CD4-positive, alpha-beta memory T cell (primary cell): ENCODE measurements at regions not wholly inside any gene's neighbourhood (a gene's known extent, or its start where the extent isn't known, plus 50 kb on each side); places are given as distances from the start of the nearest gene placed in this dataset.

Experiments used
- CTCF ChIA-PET: fragments of 350-600 bp; sonication (Branson Sonifier 250); formaldehyde crosslinking; loops from one replicate; lab custom pipeline; 2021; ENCODE audit warnings: inconsistent platforms; ENCODE audit not compliant: partially characterized antibody; lab: Charles Lee
- POLR2A ChIA-PET: fragments of 350-600 bp; sonication (Branson Sonifier 250); formaldehyde crosslinking; loops from one replicate; lab custom pipeline; 2021; ENCODE audit not compliant: partially characterized antibody; lab: Charles Lee
- DNase-seq, 5 donors: peaks; one replicate each; pipeline versions ENCODE4 v3.0.0 to v3.0.0-alpha.2; 2020 to 2022; ENCODE audit warnings: mixed read lengths in 1 of 5
- H3K27ac ChIP-seq: one replicate; pipeline ENCODE4 v1.7.0; 2013; ENCODE audit warnings: low read depth, low read length
- H3K27me3 ChIP-seq: 2 replicates; pipeline ENCODE4 v1.7.0; 2013; ENCODE audit warnings: mild to moderate bottlenecking, low read length, moderate library complexity; ENCODE audit not compliant: insufficient read depth
- H3K36me3 ChIP-seq: 2 replicates; pipeline ENCODE4 v1.7.0; 2013; ENCODE audit warnings: mild to moderate bottlenecking, low read length, moderate library complexity; ENCODE audit not compliant: insufficient read depth
- H3K4me1 ChIP-seq: 2 replicates; pipeline ENCODE4 v1.7.0; 2013; ENCODE audit warnings: mild to moderate bottlenecking, low read length, moderate library complexity; ENCODE audit not compliant: insufficient read depth
- H3K4me3 ChIP-seq, 2 donors: one replicate each; pipeline ENCODE4 v1.7.0; 2013; ENCODE audit warnings: low read length in 2 of 2, mild to moderate bottlenecking in 1 of 2
- H3K9me3 ChIP-seq, 2 donors: one replicate each; pipeline ENCODE4 v1.7.0; 2013; ENCODE audit warnings: low read length in 2 of 2, control low read depth in 1 of 2; ENCODE audit not compliant: control insufficient read depth in 1 of 2
- H3K27ac Mint-ChIP-seq, 7 donors: one replicate each; pipeline ENCODE4 v1.8.0; 2020 to 2021; ENCODE audit warnings: mixed read lengths in 7 of 7, mild to moderate bottlenecking in 6 of 7, inconsistent platforms in 3 of 7, moderate library complexity in 3 of 7
- H3K27me3 Mint-ChIP-seq, 2 donors: one replicate each; pipeline ENCODE4 v1.8.0; 2020 to 2021; ENCODE audit warnings: mixed read lengths in 2 of 2
- H3K36me3 Mint-ChIP-seq, 2 donors: one replicate each; pipeline ENCODE4 v1.8.0; 2020 to 2021; ENCODE audit warnings: mixed read lengths in 2 of 2, inconsistent platforms in 1 of 2, mild to moderate bottlenecking in 1 of 2
- H3K4me1 Mint-ChIP-seq, 4 donors: one replicate each; pipeline ENCODE4 v1.8.0; 2020 to 2021; ENCODE audit warnings: mixed read lengths in 4 of 4, mild to moderate bottlenecking in 1 of 4
- H3K4me3 Mint-ChIP-seq, 8 donors: one replicate each; pipeline ENCODE4 v1.8.0; 2020 to 2021; ENCODE audit warnings: mixed read lengths in 8 of 8, mild to moderate bottlenecking in 7 of 8, moderate library complexity in 6 of 8, inconsistent platforms in 3 of 8
- H3K9me3 Mint-ChIP-seq, 8 donors: one replicate each; pipeline ENCODE4 v1.8.0; 2020 to 2021; ENCODE audit warnings: mixed read lengths in 8 of 8, mild to moderate bottlenecking in 5 of 8, inconsistent platforms in 3 of 8, moderate library complexity in 1 of 8
- intact Hi-C: fragments of 100-400 bp; cut with micrococcal nuclease; formaldehyde crosslinking; loops from one replicate; pipeline ENCODE4 v1.15.1; 2023

DNA sequence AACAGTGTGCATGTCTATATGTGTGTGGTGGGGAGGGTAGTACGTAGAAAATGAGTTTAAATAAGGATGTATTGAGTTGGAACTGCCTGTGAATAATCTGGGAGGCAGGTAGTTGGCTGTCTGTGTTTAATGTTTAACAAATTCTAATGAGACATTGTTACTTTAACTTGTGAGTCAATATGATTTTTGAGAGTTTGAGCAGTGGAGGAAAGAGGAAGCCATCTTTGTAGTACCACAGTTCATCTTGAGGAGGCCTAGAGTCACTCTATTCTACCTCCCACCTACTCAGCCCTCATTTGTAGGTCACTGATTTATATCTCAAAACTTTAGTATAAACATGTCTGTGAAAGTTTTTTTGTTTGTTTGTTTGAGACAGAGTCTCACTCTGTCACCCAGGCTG, 129.9 kb upstream of the ITGB1 start:
- Mint-ChIP-seq H3K4me1 (peaks cover 44 to 78% (median 61%) of the 10 kb centered on the region in 4 donors), H3K27ac (peak overlapping the region; percentile 78 to 94 (median 87))
- POLR2A ChIA-PET = interaction anchor here (0.7 to 2.7 kb wide), 12 partner anchors 8 to 642 kb away, joined by 3 to 20 read pairs (median 4); partner anchors contain the start of gene CCDC7

DNA sequence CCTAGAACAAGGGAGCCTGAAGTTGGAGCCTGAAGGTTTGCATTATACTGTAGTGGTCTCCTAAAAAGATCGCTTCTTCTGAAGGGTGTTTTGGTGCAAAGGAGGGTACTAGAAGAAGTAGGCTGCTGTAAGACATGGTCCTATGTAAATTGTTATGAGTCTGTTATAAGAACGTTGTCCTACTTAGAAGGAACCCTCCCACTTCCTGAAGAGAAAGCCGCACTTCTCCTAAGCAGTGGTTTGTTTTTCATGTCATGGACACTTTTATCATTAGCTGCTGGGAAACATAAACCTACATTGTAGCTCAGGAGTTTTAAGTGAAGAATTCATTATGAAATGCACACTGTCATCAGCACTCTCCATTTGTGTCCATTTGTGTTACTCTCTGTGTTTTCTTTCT, 129.1 kb upstream of the ITGB1 start:
- no peaks in the 10 kb centered on the region for H3K9me3 ChIP-seq
- H3K36me3 Mint-ChIP-seq = peaks cover 43 to 62% of the 10 kb centered on the region in 2 donors
- H3K27ac ChIP-seq = peak overlapping the region; percentile 36
- POLR2A ChIA-PET = interaction anchor here (0.7 to 2.7 kb wide), 18 partner anchors 9 to 642 kb away, joined by 3 to 20 read pairs (median 4); partner anchors contain the start of gene CCDC7
- peaks cover 0 to 1% of the 10 kb centered on the region in 2 donors for H3K27me3 Mint-ChIP-seq
- H3K36me3 ChIP-seq = no peaks in the 10 kb centered on the region
- H3K4me1 ChIP-seq = peaks cover 52% of the 10 kb centered on the region
- H3K9me3 Mint-ChIP-seq = peaks cover 5 to 39% (median 21%) of the 10 kb centered on the region in 8 donors
- DNase-seq = peak in 4 of 5 donors; percentile 24 to 46 (median 38)
- no peaks in the 10 kb centered on the region for H3K27me3 ChIP-seq
- H3K27ac Mint-ChIP-seq = peak overlapping the region; percentile 78 to 94 (median 87)
- peak overlapping the region in 7 of 8 donors; percentile 14 to 77 (median 65) for H3K4me3 Mint-ChIP-seq
- CTCF ChIA-PET = interaction anchor here (1.1 to 1.3 kb wide), 2 partner anchors 9 to 13 kb away, joined by 3 read pairs; no protein-coding TSS in a partner anchor
- H3K4me1 Mint-ChIP-seq = peaks cover 42 to 81% (median 64%) of the 10 kb centered on the region in 4 donors
- H3K4me3 ChIP-seq = no peak overlapping the region
- intact Hi-C loops = loop anchor here (2.0 kb wide), 1 partner anchor 24 kb away; no protein-coding TSS in a partner anchor

More for the DNA sequence above, 129.9 kb upstream of the ITGB1 start:
- CTCF ChIA-PET = interaction anchor here (1.3 kb wide), 1 partner anchor 9 kb away, joined by 3 read pairs; no protein-coding TSS in a partner anchor
- Histone ChIP-seq H3K27me3 (no peaks in the 10 kb centered on the region), H3K4me3 (no peak overlapping the region), H3K9me3 (no peaks in the 10 kb centered on the region), H3K27ac (no peak overlapping the region), H3K4me1 (peaks cover 49% of the 10 kb centered on the region), H3K36me3 (no peaks in the 10 kb centered on the region)
- Mint-ChIP-seq H3K36me3 (peaks cover 43 to 66% of the 10 kb centered on the region in 2 donors), H3K27me3 (peaks cover 0 to 1% of the 10 kb centered on the region in 2 donors), H3K4me3 (peak overlapping the region in 7 of 8 donors; percentile 26 to 77 (median 65)), H3K9me3 (peaks cover 5 to 43% (median 21%) of the 10 kb centered on the region in 8 donors)
- intact Hi-C loops = loop anchor here (2.0 kb wide), 1 partner anchor 23 kb away; no protein-coding TSS in a partner anchor
- no peak for DNase-seq

DNA sequence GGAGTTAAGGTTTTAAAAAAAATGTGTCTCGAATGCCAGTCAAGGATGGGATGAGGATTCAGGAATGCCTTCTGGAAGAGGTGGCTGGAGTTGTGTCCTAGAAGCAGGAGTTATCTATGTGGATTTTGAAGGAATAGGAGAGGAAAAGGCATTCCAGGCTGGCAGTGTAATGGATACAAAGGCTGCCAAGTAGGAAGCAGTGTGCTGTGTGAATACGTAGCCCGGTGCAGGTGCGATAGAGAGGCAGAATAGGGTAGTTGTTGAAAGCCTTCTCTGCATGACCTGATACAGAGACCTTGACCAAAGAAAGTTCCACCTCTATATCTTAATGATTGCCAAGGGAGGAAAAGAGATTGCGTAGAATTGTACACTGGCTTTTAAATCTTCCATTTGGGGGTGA, 128.1 kb upstream of the ITGB1 start:
- ChIA-PET POLR2A (interaction anchor here (1.0 to 2.7 kb wide), 5 partner anchors 16 to 46 kb away, joined by 3 to 20 read pairs (median 12); no protein-coding TSS in a partner anchor), CTCF (interaction anchor here (1.1 kb wide), 1 partner anchor 14 kb away, joined by 3 read pairs; no protein-coding TSS in a partner anchor)
- H3K27me3 ChIP-seq = no peaks in the 10 kb centered on the region
- Mint-ChIP-seq H3K9me3 (peaks cover 5 to 38% (median 21%) of the 10 kb centered on the region in 8 donors), H3K4me1 (peaks cover 36 to 79% (median 62%) of the 10 kb centered on the region in 4 donors), H3K27me3 (peaks cover 0 to 1% of the 10 kb centered on the region in 2 donors), H3K4me3 (peak overlapping the region in 4 of 8 donors; percentile 18 to 77 (median 62)), H3K36me3 (peaks cover 41 to 61% of the 10 kb centered on the region in 2 donors), H3K27ac (peak overlapping the region in 5 of 7 donors; percentile 37 to 84 (median 49))
- no peak overlapping the region for H3K27ac ChIP-seq
- H3K4me1 ChIP-seq = peaks cover 52% of the 10 kb centered on the region
- H3K4me3 ChIP-seq = no peak overlapping the region
- intact Hi-C loops = loop anchor here (2.0 kb wide), 1 partner anchor 25 kb away; no protein-coding TSS in a partner anchor
- no peak for DNase-seq
- H3K9me3 ChIP-seq = no peaks in the 10 kb centered on the region
- H3K36me3 ChIP-seq = no peaks in the 10 kb centered on the region

DNA sequence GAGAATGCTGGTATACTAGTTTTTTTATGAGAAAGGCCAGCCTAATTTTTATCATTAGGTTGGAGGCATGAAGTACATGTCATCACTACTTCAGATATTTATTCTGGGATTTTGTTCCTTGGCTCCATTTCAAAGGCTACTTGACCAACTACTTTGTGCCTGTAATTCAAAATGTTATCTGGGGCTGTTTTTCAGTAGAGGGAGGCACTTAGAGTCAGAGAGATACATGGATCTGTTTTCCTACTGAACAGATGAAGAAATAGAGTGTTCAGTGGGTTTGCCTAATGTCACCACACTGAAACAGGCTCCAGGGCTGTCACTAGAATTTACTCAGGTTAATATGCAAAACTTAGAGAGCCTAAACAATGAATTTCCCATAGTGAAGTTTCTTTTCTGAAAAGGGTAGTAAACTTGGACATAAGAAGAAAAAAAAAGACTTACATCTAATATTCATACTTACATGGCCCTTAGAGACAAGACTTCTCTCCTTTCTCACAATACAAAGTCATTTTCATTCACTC, 127.3 kb upstream of the ITGB1 start:
- H3K27ac ChIP-seq = no peak overlapping the region
- Mint-ChIP-seq H3K27me3 (no peaks in the 10 kb centered on the region), H3K36me3 (peaks cover 44 to 64% of the 10 kb centered on the region in 2 donors), H3K27ac (peak overlapping the region in 5 of 7 donors; percentile 5 to 63 (median 21)), H3K4me1 (peaks cover 37 to 83% (median 62%) of the 10 kb centered on the region in 4 donors), H3K9me3 (peaks cover 5 to 39% (median 21%) of the 10 kb centered on the region in 8 donors), H3K4me3 (peak overlapping the region in 2 of 8 donors; percentile 11 to 59)
- ChIA-PET POLR2A (interaction anchor here (1.0 to 2.8 kb wide), 4 partner anchors 7 to 29 kb away, joined by 3 to 14 read pairs (median 6); no protein-coding TSS in a partner anchor), CTCF (interaction anchor here (1.0 to 1.3 kb wide), 3 partner anchors 25 to 76 kb away, joined by 3 read pairs; no protein-coding TSS in a partner anchor)
- H3K36me3 ChIP-seq = no peaks in the 10 kb centered on the region
- H3K9me3 ChIP-seq = no peaks in the 10 kb centered on the region
- intact Hi-C loops = no loop called here
- peaks cover 52% of the 10 kb centered on the region for H3K4me1 ChIP-seq
- H3K4me3 ChIP-seq = no peak overlapping the region
- no peaks in the 10 kb centered on the region for H3K27me3 ChIP-seq
- no peak for DNase-seq

DNA sequence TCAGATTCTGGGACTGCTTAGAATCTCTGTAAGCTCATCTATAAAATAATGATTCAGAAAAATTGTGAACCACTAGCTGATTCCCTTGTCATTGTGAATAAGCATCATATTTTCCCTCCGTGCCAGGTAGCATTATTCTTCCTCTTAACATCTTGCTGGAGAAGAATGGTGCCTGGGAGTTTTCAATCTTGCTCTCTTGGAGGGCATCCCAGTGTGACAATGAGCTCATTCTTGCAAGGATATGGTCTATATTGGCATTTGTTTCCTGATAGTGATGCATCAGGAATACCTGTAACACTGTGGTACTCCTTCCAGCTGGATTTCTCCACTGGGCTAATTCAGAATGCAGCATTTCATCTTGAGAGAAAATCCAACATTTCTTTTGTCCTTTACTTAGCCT, 126.4 kb upstream of the ITGB1 start:
- H3K27ac Mint-ChIP-seq = no peak overlapping the region
- intact Hi-C loops = no loop called here
- H3K9me3 Mint-ChIP-seq = peaks cover 5 to 29% (median 16%) of the 10 kb centered on the region in 8 donors
- no peaks in the 10 kb centered on the region for H3K9me3 ChIP-seq
- peaks cover 52% of the 10 kb centered on the region for H3K4me1 ChIP-seq
- H3K4me1 Mint-ChIP-seq = peaks cover 39 to 82% (median 60%) of the 10 kb centered on the region in 4 donors
- H3K4me3 Mint-ChIP-seq = no peak overlapping the region
- POLR2A ChIA-PET = interaction anchor here (0.9 to 2.8 kb wide), 7 partner anchors 8 to 50 kb away, joined by 3 to 14 read pairs (median 6); no protein-coding TSS in a partner anchor
- H3K36me3 Mint-ChIP-seq = peaks cover 36 to 64% of the 10 kb centered on the region in 2 donors
- no peaks in the 10 kb centered on the region for H3K36me3 ChIP-seq
- no peaks in the 10 kb centered on the region for H3K27me3 ChIP-seq
- DNase-seq = no peak
- CTCF ChIA-PET = interaction anchor here (0.8 to 1.3 kb wide), 5 partner anchors 8 to 75 kb away, joined by 3 to 6 read pairs (median 3); no protein-coding TSS in a partner anchor
- no peak overlapping the region for H3K27ac ChIP-seq
- H3K4me3 ChIP-seq = no peak overlapping the region
- no peaks in the 10 kb centered on the region for H3K27me3 Mint-ChIP-seq

DNA sequence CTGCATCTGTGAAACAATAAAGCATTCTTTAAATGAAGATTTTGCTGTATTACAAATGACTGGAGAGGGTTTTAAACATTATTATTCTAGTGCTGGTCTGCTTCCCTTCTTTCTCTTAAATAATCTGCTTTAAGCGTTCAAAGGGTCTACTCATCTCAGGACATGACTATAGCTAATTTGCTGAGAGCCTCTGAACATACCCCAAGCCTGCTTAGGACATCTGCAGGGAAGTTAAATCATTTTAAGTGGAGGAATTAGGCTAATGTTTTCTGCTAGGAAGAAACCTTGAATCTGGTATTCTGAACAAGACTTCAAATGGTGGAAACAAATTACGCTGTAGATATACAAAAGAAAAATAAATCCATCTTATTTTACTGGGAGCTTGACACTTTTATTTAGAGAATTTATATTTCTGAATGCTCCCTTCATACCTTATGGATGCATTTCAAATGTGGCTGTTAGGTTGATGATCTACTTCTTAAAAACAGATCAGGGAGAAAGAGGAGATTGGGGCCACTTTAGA, 124.4 kb upstream of the ITGB1 start:
- peaks cover 37 to 74% (median 57%) of the 10 kb centered on the region in 4 donors for H3K4me1 Mint-ChIP-seq
- Histone ChIP-seq H3K27ac (no peak overlapping the region), H3K9me3 (no peaks in the 10 kb centered on the region), H3K27me3 (no peaks in the 10 kb centered on the region), H3K4me3 (no peak overlapping the region), H3K4me1 (peaks cover 35% of the 10 kb centered on the region), H3K36me3 (no peaks in the 10 kb centered on the region)
- intact Hi-C loops = no loop called here
- H3K4me3 Mint-ChIP-seq = no peak overlapping the region
- H3K9me3 Mint-ChIP-seq = peaks cover 0 to 23% (median 6%) of the 10 kb centered on the region in 8 donors
- H3K27ac Mint-ChIP-seq = peak overlapping the region in 1 of 7 donors; percentile 34
- DNase-seq = no peak
- ChIA-PET POLR2A (interaction anchor here (0.7 to 2.8 kb wide), 7 partner anchors 9 to 33 kb away, joined by 3 to 14 read pairs (median 6); no protein-coding TSS in a partner anchor), CTCF (interaction anchor here (0.8 to 1.5 kb wide), 4 partner anchors 10 to 53 kb away, joined by 3 to 4 read pairs (median 4); no protein-coding TSS in a partner anchor)
- no peaks in the 10 kb centered on the region for H3K27me3 Mint-ChIP-seq
- H3K36me3 Mint-ChIP-seq = peaks cover 36 to 57% of the 10 kb centered on the region in 2 donors
